Glomerular visceral epithelial cell (primary cell): ENCODE measurements at regions not wholly inside any gene's neighbourhood (a gene's known extent, or its start where the extent isn't known, plus 50 kb on each side); places are given as distances from the start of the nearest gene placed in this dataset.

Experiments
- DNase-seq: peaks from one replicate; pipeline ENCODE4 v3.0.0-alpha.2; 2016; ENCODE audit errors: extremely low spot score

DNA sequence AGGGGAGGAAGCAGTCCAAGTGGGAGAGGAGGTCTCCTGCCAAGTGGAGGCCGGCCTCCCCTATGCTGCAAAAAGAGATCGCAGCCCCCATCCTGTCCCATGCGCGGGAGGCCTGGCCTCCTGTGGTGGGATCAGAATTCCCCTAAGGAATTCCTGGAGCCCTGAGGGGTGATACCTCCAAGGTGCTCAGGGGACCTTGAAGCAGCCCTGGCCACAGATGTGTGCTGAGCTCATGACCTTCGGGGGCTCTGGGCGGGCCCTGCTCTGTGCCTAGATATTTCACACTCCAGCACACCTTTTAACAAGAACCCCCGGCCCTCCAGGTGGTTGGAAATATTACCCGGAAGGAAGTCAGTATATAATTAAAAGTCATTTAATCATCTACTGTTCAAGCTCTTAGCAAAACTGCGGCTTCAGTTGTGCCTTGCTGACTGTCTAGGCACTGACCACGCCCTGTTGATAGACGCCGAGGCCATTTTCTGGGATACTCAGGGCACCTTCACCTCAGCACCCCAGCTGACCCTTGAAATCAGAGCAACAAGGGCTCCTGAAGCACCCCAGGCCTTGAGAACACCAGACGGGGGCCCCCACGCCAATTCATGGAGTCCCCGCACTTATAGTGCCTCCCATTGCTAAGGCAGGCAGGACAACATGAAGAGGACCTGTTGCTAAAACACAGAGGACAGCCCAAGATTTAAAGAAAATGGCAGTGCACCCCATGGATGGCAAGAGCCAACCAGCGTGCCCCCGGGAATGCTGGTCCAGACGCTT is 119.1 kb downstream of the NDUFA10 start:
- DNase-seq = no peak

DNA sequence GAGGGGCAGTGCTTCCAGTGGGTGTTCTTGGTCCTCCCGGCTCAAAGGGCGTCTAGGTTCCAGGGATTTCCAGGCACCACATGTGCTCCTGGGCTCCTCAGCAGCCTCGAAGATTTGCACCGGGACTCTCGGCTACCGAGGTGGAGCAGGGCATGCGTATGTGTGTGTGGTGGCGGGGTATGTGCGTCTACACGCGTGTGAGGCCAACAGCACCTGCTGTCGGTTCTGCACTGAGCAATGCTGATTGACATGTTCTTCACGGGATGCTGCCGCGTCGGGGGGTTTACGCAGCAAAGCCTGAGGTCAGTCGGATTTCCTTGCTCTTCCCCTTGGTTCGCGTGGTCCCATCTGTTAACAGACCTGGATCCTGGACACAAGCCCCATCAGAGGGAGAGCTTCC is 119.8 kb downstream of the NDUFA10 start:
- no peak for DNase-seq

DNA sequence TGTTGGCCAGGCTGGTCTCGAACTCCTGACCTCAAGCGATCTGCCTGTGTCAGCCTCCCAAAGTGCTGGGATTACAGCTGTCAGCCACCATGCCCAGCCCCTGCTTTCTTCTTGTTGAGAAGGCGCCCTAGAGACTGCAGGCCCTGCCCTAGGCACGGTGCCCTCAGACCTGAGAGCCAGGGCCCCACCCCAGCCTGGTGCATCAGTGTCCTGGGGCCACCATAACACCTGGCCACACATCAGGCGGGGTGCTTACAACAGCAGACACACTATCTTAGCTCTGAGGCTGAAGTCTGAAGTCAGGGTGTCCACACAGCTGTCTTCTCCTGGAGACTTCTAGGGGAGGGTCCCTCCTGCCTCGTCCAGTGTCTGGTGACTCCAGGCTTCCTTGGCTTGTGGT is 120.6 kb downstream of the NDUFA10 start:
- no peak for DNase-seq

DNA sequence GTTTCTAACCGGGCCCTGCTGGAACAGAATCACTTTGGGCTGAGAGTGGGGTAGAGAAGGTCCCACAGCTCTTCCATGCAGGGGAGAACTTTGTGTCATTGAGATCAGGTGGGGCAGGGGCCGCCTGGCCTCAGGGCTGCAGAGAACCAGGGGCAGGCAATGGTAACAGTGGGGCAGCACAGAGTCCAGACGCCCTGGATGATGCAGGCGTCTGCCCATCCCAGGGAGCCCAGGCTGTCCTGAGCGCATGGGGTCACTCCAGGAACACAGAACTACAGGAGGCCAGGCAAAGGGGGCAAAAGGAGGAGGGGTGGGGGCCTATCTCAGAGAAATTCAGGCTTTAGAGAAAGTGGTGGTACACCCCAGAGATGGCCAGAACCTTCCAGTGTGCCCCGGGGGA is 121.3 kb downstream of the NDUFA10 start:
- no peak for DNase-seq

DNA sequence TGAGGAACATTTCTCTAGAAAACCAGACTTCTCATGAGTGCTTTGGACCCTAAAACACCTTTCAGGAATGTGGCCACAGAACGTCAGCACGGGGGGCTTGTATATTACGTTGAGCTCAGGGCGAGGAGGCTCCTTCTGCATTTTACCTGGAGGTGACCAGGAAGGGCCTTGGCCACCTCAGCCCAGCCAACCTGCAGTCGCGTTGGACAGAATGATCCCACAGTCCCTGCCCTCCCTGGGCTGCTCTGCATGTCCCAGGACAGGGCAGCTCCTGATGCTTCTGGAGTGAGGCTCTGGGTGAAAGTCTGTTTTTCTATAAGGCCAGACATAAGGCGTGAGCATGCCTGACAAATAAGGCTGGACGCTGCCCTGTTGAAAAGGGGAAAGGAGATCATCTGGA is 121.9 kb downstream of the NDUFA10 start:
- no peak for DNase-seq

DNA sequence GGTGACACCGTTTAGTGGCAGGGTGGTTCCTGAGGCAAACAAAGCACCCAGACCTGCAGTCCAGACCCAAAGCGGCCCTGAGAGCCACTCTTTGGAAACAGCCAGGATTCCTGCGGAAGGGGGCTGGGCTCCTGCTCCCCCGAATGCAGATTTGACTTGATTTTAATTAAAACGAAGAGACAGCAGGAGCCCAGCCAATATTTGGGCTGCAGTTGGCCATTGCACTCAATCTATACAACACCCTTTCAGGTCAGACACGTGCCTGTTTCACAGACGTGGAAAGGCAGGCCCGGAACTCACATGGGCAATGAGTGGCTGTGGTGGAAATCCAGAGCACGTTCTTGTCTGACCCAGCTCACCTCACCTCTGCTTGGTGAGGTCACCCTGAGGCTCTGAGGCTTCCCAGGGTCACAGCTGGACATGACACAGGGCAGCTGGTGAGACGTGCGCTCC is 122.4 kb downstream of the NDUFA10 start:
- no peak for DNase-seq

DNA sequence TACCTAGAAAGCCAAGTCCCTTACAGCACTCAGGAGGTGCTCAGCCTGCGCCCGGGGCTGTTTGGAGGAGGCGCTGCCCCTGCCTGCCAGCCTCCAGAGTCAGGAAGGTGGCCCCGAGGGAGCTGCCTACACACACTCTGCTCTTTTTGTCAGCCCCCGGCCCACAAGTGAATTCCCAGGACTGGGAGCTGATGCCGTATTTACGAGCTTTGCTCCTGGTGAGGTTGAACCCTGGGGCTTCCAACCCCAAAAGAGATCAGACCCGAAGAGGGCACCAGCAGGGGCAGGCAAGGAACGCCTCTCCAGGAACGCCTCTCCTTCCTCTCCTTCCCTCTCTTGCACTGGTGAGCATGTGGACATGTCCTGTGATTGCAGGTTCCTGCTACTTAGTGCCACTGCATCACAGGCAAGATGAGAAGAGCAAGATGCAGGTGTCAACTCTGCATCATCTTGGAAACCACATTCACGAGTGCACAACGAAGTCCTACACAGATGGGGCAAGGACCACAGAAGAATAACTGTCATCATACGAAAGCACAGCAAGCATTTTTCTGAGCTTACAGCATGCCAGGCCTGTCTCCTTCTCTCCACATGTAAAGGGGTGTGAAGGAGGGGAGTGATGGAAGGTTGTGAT is 126.7 kb downstream of the NDUFA10 start:
- no peak for DNase-seq

DNA sequence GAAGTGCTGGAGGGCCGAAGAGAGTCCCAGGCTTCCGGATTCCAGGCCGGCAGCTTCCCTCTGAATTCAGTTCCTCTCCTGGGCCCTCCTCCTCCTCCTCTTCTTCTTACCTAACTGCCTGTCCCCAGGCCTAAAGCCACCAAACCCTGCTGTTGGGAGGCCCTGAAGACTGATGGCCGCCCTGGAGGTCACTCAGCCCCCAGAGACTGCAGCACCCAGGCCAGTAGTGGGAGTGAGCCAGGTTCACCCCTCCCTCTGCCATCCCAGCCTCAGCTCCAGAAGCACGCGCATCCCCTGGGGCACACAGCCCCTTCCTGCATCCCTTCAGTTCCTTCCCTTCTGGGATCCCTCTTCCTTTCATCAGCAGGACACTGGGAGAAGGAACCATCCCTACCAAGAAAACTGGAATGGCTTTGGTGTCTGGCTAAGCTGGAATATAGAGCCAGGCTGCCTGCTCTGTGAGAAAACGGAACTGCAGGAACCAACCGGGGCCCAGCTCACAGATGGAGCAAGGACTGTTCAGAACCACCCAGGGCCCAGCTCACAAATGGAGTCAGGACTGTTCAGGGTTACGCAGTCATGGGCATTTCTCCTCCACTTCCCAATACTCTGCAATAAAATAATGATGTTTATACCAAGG is 127.4 kb downstream of the NDUFA10 start:
- DNase-seq = no peak

DNA sequence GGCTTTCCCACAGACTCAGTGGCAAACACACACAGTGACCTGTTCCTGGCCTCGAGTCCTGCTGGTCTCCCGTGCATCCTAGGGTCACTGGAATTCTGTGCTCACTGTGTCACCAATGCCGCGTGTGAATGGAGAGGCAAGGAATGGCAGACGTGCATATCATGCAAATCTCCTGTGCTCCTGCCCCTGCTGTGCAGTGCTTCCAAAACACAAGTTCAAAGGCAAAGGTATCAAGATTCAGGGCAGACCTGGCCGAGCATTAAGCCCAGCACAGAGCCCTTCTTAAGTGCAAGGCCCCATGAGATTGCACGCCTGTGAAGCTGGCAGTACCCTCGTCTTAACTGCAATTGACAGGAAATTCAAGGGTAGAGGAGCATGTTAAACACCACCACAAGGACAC is 129.1 kb downstream of the NDUFA10 start:
- DNase-seq = no peak

DNA sequence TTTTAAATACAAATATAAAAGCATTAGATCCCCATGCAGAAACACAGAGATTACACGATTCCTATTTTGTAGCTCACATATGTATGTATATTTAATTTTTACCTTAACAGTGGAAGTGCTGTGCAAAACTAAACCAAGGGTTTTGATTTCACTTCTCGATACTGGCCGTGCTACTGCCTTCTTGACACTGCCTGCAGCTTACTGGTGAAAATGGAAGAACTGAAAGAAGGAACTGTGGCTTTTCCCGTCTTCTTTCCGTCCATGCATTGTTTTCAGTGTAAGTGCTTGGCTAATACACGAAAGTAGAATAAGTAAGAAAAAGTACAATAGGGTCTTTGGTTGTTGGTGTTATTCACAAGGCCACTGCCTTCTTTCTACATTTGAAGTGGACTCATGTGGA is 129.5 kb downstream of the NDUFA10 start:
- DNase-seq = no peak

DNA sequence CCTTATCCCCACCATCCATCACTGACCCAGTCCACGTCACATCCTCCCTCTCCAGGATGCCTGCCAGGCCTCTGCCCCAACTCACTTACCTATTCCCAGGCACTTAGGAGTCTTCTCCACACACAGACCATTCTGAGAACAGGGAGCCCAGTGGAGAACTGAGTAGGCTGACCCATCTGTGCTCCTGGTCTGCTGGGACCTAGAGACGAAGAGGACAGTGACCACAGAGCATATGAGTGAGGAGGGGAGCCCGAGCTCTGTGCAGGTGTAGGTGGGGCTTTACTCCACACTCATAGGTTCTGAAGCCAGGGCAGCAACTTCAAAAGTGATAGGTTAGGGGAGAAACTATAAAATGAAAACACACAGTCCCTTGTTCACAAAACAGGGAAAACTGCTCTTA is 130.0 kb downstream of the NDUFA10 start:
- no peak for DNase-seq

DNA sequence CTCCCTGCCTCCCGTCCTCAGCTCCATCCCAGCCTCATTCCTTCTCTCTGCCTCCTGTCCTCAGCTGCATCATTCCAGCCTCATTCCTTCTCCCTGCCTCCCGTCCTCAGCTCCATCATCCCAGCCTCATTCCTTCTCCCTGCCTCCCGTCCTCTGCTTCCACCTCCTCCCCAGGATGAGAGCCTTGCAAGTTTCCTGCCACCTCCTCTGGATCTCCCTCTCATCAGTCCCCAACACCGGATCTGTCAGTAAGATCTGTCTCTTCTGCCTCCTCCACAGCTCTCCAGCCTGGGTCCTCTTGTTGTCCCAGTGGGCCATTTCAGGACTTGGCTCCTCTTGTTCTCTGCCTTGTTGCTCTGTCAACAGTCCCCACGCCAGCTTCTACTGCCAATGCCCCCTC is 130.9 kb downstream of the NDUFA10 start:
- no peak for DNase-seq

DNA sequence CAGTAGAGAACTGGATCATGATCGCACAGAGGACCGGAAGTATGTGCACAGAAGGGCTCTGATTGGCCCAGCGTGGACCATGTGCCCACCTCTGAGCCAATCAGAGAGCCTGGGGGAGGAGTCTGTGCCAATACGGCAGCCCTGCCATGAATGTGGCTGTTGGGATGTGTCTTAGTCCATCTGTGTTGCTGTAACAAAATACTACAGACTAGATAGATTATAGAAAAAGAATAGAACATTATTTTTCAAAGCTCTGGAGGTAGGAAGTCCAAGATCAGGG is 132.0 kb downstream of the NDUFA10 start:
- DNase-seq = no peak

DNA sequence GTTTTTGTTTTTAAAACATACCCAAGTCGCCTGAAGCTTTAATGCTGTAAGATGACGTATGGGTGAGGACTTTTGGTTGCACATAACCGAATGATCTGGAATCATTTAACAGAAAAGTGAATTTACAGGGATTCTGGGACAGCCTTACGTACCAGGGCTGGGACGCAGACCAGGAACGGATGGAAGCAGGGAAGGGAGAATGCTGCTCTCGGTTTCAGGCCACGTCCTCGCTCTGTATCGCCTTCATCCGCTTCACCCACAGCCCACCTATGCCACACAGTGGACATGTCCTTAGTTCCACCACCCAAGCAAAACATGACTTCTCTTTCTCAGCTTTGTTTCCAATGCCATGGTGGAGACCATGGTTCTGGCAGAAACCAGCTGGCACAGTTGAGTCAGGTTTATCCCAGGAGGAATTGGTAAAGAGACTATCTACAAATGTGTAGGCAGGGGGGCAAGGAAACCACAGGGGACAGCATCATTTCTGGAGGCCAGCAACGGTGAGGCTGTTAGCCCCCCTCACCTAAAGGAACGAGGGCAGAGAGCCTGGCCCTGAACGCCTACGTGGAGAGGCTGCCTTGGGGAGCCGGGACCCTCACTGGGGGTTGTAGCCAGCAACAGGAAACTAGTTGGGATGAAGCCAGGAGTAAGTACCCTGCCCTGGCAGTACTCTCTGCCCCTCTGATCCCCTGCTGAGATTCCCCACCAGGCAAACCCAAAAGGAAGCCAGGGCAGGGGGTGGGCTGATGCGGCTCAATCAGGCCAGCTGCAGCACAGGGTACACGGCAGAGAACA is 132.5 kb downstream of the NDUFA10 start:
- no peak for DNase-seq

DNA sequence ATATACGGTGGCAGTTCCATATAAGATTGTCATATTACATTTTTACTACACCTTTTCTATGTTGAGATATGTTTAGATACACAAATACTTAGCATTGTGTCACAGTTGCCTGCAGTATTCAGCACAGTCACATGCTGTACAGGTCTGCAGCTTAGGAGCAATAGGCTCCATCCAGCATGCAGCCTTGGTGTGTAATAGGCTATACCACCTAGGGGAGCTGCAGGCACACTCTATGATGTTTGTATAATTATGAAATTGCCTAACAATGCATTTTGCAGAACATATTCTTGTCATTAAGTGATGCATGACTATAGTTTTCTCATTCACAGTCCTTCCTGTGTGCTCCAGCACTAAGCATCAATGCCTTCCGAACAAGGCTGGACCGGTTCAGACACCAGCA is 133.4 kb downstream of the NDUFA10 start:
- no peak for DNase-seq

DNA sequence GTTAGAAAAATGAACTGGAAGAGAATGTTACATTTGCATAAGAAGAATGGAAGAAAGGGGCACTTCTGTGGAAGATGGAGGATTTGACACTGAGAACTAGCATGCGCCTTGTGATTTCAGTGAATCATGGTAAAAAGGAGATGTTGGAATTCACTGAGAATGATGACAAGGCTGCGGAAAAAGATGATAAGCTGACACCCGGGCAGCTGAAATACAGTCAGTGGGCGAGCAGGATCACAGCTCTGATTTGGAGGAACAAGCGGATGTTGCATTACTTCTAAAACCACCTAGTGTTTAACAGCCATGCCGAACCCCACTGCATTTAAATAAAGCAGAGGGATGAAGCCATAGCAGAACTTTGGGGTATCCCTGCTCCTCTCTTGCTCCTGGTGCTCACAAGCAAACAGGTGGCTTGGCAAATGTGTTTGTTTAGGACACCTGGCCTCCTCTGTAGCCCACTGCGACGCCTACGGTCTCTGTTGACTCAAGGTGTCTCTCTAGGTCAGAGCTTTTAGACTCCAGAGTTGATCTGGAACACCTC is 134.9 kb downstream of the NDUFA10 start:
- no peak for DNase-seq

DNA sequence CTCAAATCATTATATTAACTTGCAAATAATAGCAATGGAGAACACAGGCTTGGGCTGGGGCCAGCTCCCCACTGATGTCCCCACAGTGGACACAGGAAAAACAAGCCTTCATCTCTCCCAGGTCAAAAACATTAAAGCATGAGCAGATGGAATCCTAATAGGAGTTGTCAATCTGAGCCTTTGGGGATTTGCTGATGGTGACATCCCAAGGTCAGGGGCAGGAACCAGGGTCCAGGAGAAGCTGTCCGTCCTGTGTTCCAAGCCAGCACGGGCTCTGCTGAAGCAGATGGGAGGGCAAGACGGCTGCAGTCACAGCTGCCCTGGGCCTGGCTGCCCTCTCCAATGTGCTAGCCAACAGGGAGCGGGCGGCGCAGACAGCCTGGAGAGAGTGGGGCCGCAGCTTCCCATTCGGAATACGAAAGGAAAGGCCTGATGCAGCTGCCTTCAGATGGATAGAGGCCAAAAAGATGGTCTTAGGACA is 135.5 kb downstream of the NDUFA10 start:
- no peak for DNase-seq

DNA sequence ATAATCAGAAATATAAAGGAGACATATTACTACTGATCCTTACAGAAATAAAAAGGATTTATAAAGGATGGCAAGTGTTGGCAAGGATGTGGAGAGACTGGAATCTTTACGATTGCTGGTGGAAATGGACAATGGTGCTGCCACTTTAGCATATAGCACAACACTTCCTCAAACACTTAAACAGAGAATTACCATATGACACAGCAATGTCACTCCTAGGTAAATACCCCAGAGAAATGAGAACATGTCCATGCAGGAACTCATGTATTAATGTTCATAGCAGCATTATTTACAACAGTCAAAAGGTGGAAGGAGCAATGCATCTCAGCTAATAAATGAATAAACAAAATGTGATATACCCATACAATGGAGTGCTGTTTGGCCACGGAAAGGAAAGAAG is 137.5 kb downstream of the NDUFA10 start:
- no peak for DNase-seq

DNA sequence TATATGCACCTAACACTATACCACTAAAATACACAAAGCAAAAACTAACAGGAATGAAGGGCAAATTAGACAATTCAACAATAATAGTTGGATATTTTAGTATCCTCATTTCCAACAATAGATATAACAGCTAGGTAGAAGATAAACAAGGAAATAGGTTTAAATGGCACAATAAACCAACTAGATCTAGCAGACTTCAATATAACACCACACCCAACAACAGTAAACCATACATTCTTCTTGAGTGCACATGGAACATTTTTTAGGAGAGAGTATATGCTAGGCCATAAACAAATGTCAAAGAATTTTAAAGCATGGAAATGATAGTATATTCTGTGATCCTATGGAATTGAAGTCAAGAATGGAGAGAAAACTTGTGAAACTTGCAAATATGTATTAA is 138.4 kb downstream of the NDUFA10 start:
- DNase-seq = no peak

DNA sequence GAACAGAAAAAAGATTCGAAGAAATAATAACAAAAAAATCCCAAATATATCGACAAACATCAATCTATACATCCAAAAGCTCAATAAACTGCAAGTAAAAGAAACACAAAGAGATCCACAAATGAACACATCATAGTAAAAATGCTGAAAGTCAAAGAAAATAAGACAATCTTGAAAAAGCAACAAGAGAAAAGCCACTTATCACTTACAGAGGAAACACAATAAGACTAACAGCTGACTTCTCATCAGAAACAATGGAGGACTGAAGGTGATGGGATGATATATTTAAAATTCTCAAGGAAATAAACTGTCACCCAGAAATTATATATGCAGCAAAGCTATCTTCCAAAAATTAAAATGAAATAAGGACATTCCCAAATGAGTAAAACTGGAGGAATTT is 140.3 kb downstream of the NDUFA10 start:
- DNase-seq = no peak

DNA sequence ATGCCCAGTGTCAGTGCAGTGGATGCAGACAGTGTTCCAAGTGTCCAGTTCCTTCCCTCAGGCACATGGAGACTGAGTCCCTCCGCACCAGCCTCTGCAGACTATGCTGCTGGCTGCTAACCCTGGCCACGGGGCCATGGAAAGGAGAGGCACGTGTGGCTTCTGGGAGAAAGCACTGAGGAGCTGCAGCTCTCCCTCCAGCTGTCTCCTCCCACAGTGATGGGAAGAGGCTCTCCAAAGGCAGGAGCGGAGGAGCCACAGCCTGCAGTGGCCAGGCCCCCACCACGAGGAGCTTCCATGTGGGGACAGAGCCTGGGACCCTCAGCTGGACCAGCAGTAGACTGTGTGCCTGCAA is 141.1 kb downstream of the NDUFA10 start:
- DNase-seq = no peak

DNA sequence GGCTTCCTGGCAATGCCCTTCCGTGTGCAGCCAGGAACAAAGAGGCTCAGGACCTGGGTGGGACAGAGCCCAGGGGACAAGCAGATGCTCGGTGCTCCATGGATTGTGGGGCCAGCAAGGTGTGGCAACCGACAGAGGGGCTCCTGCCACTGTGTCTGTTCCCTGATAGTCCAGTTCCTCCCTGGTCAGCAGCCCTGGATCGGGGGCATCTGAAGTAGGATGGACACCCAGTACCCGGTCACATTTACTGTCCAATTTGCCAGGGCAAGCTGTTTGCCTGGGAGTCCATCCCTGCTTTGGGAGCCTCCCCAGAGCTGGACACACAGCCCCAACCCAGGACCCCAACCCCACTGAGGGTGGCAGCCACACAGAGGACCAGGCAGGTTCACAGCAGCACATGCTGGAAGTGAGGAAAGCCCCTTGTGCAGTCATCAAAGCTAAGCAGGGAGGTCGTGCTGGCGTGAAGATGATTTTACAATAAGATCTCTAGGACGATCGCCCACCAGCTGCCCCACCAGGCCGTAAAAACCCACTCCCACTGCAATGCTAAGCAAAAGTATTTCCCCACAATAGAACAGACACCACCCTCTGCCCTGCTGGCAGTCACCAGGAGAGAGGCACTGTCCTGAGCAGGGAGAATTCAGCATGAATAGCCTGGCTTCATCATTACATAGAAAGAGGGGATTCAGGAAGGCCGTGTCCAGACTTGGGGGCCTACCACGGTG is 141.7 kb downstream of the NDUFA10 start:
- DNase-seq = no peak
